ENCODE measurements at regions not wholly inside any gene's neighbourhood (a gene's known extent, or its start where the extent isn't known, plus 50 kb on each side); places are given as distances from the start of the nearest gene placed in this dataset.

DNA sequence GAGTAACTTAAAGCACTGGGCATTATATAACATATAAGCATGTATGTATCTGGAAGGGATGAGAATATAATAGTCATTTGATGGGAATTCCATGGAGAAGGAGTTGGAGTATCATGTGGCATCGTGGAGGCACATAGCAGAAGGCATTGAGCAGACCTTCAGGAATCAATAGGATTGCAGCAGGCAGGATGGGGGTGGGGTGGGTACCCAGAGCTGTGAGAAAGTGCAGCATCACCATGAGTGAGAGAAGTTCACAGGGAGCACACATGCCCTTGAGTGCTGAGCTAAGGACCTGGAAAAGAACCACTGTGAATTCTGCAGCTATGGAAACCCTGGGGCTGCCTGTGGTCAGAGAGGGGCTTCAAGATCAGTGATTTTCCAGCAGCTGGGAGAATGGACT is 57.3 kb downstream of the MED10 start:
- no peak overlapping the region for H3K4me3 Mint-ChIP-seq (ENCODE audit: unreplicated experiment)
- no peaks in the 10 kb centered on the region for H3K4me1 Mint-ChIP-seq (ENCODE audit: low read depth)
- H3K36me3 Mint-ChIP-seq (ENCODE audit: low read depth): no peaks in the 10 kb centered on the region
- no peak for DNase-seq (ENCODE audit: low spot score)
- H3K9me3 Mint-ChIP-seq (ENCODE audit: low read depth): peaks cover 7% of the 10 kb centered on the region
- H3K27me3 Mint-ChIP-seq (ENCODE audit: low read depth): peaks cover 2% of the 10 kb centered on the region
- TF ChIP-seq, protein P1, sequence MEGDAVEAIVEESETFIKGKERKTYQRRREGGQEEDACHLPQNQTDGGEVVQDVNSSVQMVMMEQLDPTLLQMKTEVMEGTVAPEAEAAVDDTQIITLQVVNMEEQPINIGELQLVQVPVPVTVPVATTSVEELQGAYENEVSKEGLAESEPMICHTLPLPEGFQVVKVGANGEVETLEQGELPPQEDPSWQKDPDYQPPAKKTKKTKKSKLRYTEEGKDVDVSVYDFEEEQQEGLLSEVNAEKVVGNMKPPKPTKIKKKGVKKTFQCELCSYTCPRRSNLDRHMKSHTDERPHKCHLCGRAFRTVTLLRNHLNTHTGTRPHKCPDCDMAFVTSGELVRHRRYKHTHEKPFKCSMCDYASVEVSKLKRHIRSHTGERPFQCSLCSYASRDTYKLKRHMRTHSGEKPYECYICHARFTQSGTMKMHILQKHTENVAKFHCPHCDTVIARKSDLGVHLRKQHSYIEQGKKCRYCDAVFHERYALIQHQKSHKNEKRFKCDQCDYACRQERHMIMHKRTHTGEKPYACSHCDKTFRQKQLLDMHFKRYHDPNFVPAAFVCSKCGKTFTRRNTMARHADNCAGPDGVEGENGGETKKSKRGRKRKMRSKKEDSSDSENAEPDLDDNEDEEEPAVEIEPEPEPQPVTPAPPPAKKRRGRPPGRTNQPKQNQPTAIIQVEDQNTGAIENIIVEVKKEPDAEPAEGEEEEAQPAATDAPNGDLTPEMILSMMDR (IDR thresholded peaks at IDR 0.05): no peak
- no peak overlapping the region for H3K27ac Mint-ChIP-seq (ENCODE audit: unreplicated experiment)

DNA sequence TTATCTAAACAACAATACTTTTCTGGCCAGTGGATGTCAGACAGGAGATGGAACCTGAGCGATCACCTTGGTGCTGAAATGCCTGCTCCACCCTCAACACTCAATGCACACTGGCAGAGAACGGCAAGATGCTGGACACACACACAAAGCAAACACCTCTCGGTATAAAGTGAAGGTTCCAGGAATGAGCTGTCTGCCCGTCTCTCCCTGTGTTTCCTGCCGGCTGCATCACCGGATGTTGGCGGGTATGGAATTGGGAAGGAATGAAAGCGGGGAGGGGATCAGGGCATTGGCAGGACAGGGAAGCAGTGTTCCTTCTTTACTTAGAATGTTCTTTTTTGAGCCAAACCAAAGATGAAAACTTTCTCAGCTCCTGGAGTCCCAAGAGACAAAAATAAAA is 59.2 kb downstream of the MED10 start:
- H3K36me3 Mint-ChIP-seq (ENCODE audit: low read depth): no peaks in the 10 kb centered on the region
- no peak for DNase-seq (ENCODE audit: low spot score)
- no peak overlapping the region for H3K27ac Mint-ChIP-seq (ENCODE audit: unreplicated experiment)
- H3K4me1 Mint-ChIP-seq (ENCODE audit: low read depth): no peaks in the 10 kb centered on the region
- peaks cover 7% of the 10 kb centered on the region for H3K9me3 Mint-ChIP-seq (ENCODE audit: low read depth)
- TF ChIP-seq, protein P1 (IDR thresholded peaks at IDR 0.05): no peak
- H3K4me3 Mint-ChIP-seq (ENCODE audit: unreplicated experiment): no peak overlapping the region
- peaks cover 5% of the 10 kb centered on the region for H3K27me3 Mint-ChIP-seq (ENCODE audit: low read depth)

DNA sequence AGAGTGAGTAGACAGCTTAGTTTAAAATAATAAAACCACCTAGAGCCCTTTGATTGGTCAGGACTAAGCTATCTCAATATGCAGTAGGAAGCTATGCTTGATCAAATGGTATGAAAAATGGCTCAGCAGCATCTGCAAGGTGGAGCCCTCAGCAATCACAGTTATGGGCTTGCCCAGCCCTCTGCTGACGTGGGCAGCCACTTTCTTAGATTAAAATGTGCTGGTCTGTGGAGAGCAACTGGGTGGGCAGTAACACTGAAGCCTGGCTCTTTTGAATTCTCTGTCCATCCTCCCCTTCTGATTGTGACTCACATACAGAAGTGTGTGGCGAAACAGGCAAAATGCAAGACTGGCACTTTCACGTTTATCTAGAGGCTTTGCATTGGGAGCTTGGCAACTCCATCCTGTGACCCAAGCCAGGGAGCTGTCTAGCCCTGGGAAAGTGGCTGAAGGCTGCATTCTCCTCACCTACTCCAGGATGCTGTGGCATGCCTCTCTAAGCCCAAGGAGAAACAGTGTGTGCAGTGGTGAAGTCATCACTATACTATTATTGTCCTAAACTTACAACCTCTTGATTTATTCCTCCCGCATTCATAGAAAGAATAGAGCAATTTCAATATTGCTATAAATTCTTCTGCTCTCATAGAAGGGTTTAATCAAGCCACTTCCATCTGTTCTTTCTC is 61.1 kb downstream of the MED10 start:
- no peak overlapping the region for H3K27ac Mint-ChIP-seq (ENCODE audit: unreplicated experiment)
- no peak for DNase-seq (ENCODE audit: low spot score)
- TF ChIP-seq, protein P1 (IDR thresholded peaks at IDR 0.05): no peak
- H3K4me1 Mint-ChIP-seq (ENCODE audit: low read depth): no peaks in the 10 kb centered on the region
- H3K9me3 Mint-ChIP-seq (ENCODE audit: low read depth): peaks cover 7% of the 10 kb centered on the region
- no peak overlapping the region for H3K4me3 Mint-ChIP-seq (ENCODE audit: unreplicated experiment)
- H3K27me3 Mint-ChIP-seq (ENCODE audit: low read depth): peaks cover 5% of the 10 kb centered on the region
- no peaks in the 10 kb centered on the region for H3K36me3 Mint-ChIP-seq (ENCODE audit: low read depth)

DNA sequence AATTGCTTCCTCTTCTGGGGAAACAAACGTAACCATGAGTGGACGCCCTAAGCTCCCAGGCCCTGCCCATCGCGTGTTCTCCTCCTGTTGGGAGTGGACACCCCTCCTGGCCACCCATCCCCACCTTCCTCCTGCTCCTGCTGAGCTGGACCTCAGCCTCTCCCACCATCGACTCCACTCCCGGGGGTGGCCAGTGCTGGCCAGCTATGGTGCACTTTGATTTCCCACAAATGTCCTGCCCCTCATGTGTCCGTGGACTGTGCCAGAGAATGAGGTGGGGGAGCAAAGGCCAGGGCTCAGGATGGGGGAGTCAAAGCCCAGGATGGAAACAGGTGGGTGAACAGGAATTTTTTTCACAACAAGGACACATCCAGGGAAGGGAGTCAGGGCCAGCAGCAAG is 62.8 kb downstream of the MED10 start:
- H3K36me3 Mint-ChIP-seq (ENCODE audit: low read depth): no peaks in the 10 kb centered on the region

DNA sequence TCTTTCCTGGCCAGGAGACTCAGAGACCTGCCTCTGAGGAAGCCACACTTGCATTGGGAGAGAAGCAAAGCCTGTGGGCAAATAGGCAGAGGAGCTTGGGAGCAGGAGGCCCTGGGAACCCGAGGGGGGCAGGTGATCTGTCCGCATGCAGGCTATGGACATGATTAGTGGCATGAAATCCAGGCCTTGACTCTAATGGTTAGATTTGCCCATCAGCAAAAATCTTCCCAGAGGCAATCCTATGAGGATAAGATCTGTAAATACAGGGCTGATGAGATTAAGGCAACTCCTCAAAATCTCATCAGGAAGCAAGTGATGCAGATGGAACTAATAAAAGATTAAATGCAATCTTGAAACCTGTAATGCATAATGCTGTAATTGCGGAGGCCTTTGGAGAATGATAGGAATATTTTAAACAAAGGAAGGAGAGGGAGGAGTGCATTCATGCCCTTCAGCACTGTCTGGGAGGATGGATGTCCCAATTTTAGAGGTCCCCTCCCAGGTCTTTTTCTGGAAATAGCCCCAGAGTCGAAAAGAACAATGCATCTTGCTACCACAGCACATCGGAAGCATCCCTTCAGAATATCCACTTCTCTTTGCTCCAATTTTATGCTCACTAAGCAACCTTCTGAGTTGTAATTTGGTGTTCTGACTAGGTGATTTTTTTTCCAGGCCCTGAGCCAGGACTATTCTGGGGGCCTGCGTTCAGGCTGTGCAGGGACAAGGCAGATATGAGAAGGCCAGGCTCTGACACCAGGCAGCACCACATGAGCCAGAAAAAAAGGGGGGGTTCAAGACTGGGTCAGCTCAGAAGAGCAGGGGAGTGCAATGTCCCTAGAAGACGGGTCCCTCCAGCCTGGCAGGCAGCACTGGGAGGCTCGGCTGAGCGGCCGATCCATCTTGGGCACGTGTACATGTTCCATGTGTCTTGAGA is 66.5 kb downstream of the MED10 start:
- H3K36me3 Mint-ChIP-seq (ENCODE audit: low read depth): no peaks in the 10 kb centered on the region
- TF ChIP-seq, protein P1 (IDR thresholded peaks at IDR 0.05): no peak
- peak; percentile 46 for DNase-seq (ENCODE audit: low spot score)
- H3K27me3 Mint-ChIP-seq (ENCODE audit: low read depth): peaks cover 3% of the 10 kb centered on the region
- H3K9me3 Mint-ChIP-seq (ENCODE audit: low read depth): no peaks in the 10 kb centered on the region
- H3K27ac Mint-ChIP-seq (ENCODE audit: unreplicated experiment): no peak overlapping the region
- no peak overlapping the region for H3K4me3 Mint-ChIP-seq (ENCODE audit: unreplicated experiment)
- H3K4me1 Mint-ChIP-seq (ENCODE audit: low read depth): no peaks in the 10 kb centered on the region

More for the DNA sequence above, 62.8 kb downstream of the MED10 start:
- Mint-ChIP-seq H3K27me3 (ENCODE audit: low read depth) (peaks cover 5% of the 10 kb centered on the region), H3K4me1 (ENCODE audit: low read depth) (no peaks in the 10 kb centered on the region), H3K9me3 (ENCODE audit: low read depth) (peaks cover 2% of the 10 kb centered on the region), H3K4me3 (ENCODE audit: unreplicated experiment) (no peak overlapping the region), H3K27ac (ENCODE audit: unreplicated experiment) (no peak overlapping the region)
- TF ChIP-seq, protein P1 (IDR thresholded peaks at IDR 0.05): no peak
- DNase-seq (ENCODE audit: low spot score): peak; percentile 59

Data from chondrocyte (in vitro differentiated cells).